NOMO-1 (cell line): ENCODE measurements at regions not wholly inside any gene's neighbourhood (a gene's known extent, or its start where the extent isn't known, plus 50 kb on each side); places are given as distances from the start of the nearest gene placed in this dataset.
"Not testable (repeated sequence)": the region's sequence is repeated elsewhere in the genome, so short reads cannot be mapped to it uniquely, and the experiment has no call there.

ENCODE experiments used
- DNase-seq, 2 experiments: peaks; one replicate each; lab custom pipeline; 2025; ENCODE audit not compliant: unreplicated experiment in 2 of 2; lab: John Stamatoyannopoulos, UW

DNA sequence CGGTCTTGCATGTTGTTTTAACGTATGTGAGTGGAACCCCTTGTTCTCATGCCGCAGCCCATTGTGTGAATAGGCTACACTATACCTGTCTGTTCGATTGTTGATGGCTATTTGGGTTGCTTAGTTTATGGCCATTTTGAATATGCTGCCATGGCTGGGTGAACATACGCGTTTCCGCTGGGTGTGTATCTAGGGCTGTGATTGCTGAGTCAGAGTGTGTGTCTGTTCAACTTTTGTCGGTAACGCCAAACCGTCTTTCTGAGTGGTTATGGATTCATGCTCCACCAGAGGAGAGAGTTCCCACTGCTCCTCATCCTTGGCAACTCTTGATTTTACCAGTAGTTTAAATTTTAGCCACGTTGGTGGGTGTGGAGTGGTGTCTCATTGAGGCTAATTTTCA is 77.0 kb downstream of the METRNL start:
- DNase-seq, result no peak

- no peak for DNase-seq
Observed at GRCh38 chr17:83159204-83160049, 80.0 kb downstream of the METRNL start.

GRCh38 chr17:83160443-83161297 is 81.3 kb downstream of the METRNL start:
- no peak for DNase-seq

- no peak for DNase-seq
Observed at GRCh38 chr17:83161298-83162034, 82.1 kb downstream of the METRNL start.

DNA sequence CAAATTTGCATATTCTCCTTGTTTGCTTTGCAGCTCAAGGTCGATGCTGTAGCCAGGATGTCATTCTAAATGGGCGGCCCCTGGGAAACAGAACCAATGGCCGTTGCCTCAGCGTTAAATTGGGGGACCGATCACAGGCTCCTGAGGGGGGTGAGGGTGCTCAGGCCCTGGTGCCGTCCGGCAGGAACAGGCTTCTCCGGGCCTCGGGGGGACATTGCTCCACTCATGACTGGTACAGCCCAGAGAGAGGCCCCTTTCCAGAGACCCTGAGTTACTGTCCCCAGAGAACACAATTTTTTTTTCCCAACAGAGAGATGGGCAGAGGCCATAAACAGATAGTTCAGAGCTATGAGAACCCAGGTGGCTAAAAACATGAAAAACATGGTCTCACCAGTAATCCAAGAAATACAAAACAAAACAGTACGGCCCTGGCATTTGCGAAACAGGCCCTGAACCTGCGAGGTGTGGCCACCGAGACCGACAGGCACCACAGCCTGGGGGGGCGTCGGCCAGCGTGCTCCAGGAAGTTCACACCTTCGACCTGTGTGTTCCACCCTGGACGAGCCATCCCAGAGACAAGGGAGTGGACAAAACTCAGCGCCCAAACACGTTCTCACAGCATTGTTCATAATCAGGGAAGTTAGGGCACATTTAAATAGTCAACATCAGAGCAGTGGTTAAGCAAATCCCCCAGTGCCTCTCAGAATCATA is 82.8 kb downstream of the METRNL start:
- DNase-seq, result no peak

GRCh38 chr17:83164490-83164889 is 85.1 kb downstream of the METRNL start:
- DNase-seq, result no peak

DNA sequence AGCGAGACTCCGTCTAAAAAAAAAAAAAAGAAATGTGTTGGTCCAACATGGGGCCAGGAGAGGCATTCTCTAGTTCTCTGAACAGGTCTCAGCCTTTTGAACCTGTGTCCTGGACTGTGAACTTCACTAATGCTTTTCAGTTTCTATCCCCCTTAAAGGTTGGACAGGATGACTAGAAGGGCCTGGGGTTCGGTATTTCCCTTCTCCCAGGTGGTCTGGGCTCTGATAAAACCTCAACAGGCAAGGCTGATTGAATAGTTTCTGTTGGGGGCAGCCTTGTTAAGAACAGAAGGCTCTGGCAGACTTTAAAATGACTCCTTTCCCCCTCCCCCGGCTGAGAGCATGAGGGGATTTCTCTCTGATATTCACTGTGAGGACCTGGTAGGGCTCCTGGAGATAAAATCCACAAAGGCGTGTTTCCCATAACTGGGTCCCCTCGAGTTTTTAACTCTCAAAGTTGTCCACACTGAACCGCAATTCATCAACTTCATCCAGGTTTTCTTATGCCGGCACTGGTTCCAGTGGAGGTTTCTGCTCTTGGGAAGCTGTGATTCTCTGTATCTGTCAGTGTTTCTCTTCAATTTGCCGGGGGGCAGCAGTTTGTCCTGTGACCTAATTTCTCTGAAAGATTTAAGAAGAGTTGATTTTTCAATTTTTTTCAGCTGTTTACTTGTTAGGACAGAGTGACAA is 91.3 kb downstream of the METRNL start:
- no peak for DNase-seq

GRCh38 chr17:83171661-83172060 is 92.3 kb downstream of the METRNL start:
- no peak for DNase-seq

- not testable (repeated sequence) for DNase-seq
Observed at GRCh38 chr17:83172099-83172498, 92.7 kb downstream of the METRNL start.

- DNase-seq, result not testable (repeated sequence)
Observed at GRCh38 chr17:83172646-83173045, 93.2 kb downstream of the METRNL start.

DNA sequence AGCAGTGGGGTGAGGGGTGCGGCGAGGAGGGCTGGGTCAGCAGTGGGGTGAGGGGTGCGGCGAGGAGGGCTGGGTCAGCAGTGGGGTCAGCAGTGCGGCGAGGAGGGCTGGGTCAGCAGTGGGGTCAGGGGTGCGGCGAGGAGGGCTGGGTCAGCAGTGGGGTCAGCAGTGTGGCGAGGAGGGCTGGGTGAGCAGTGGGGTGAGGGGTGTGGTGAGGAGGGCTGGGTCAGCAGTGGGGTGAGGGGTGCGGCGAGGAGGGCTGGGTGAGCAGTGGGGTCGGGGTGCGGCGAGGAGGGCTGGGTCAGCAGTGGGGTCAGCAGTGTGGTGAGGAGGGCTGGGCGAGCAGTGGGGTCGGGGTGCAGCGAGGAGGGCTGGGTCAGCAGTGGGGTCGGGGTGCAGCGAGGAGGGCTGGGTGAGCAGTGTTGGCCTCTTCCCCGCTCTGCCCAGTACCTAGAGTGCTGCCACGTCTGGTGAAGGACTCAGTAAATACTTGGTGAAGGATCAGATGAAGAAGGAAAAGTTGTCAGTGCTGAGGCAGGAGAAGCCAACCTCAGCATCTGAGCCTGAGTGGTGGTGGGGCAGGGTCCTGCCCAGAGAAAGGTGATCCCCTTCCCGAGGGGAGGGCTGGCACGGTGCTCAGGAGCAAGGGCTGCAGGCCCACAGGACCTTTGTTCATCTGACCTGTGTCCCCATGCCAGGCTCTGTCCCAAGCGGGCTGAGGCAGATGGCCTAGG is 93.9 kb downstream of the METRNL start:
- not testable (repeated sequence) for DNase-seq

GRCh38 chr17:83173914-83174361 is 94.5 kb downstream of the METRNL start:
- no peak for DNase-seq

DNA sequence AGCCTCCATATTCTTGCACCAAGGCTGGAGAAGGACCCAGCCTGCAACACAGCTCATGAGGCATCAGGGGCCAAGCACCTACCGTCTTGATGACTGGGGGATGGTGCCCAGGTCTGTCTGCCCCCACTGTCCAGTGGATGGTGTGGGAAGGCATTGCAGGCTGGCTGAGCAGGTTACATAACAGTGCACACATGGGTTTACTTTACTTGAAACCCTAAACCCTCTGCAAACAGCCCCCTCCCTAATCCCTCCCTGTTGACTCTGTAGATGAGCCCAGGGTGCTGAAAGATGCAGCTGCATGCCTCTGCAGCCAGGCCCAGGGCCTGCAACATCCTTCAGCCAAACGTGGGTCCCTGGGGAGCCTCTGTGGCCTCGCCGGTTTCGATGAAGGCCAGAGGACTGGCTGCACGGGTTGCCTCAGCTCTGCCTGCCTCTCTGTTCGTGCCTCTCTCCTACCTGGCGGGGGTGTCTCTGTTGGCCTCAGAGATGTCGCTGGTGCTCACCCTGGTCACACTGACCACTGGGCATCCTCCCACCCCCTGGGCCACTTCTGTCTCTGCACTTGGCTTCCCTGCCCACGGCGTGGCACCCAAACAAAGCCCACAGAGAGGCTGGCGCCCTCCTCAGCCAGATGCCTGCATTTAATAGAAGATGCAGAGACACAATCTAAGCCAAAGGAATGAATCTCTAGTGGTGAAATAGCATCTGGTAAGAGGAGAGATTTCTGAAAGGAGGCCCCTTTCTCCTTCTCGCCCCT is 95.1 kb downstream of the METRNL start:
- DNase-seq, result no peak

DNA sequence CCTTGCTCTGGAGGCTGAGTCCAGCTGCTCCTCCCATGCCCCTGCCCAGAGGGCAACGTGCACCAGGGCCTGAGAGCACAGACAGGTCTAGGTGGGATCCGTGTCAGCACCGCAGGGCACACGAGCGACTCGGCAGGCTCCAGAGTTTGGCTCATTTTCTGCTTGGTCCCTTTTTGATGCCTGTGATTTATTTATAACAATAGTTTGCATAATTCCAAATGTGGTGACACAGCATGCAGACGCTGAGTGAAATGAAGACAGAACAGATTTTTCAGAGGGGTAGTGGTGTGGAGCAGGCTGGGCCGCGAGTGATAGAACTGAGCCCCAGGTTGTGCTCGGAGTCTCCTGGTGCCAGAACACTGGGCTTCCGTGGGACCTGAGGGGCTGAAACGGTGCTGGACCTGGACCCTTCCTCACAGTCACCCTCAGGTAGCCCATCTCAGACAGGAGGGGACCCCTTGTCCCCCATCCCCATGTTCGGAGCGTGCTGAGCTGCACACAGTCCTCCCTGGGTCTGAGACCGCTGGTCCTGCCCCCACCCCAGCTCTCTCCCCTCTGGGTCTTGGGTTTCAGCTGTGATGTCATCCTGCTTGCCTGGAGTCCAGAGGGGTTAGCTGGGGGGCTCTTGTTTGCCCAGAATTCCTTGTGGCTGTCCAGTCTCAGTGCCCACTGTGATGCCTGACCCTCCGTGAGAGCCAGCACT is 95.9 kb downstream of the METRNL start:
- DNase-seq, result no peak

GRCh38 chr17:83175822-83176622 is 96.6 kb downstream of the METRNL start:
- no peak for DNase-seq

DNA sequence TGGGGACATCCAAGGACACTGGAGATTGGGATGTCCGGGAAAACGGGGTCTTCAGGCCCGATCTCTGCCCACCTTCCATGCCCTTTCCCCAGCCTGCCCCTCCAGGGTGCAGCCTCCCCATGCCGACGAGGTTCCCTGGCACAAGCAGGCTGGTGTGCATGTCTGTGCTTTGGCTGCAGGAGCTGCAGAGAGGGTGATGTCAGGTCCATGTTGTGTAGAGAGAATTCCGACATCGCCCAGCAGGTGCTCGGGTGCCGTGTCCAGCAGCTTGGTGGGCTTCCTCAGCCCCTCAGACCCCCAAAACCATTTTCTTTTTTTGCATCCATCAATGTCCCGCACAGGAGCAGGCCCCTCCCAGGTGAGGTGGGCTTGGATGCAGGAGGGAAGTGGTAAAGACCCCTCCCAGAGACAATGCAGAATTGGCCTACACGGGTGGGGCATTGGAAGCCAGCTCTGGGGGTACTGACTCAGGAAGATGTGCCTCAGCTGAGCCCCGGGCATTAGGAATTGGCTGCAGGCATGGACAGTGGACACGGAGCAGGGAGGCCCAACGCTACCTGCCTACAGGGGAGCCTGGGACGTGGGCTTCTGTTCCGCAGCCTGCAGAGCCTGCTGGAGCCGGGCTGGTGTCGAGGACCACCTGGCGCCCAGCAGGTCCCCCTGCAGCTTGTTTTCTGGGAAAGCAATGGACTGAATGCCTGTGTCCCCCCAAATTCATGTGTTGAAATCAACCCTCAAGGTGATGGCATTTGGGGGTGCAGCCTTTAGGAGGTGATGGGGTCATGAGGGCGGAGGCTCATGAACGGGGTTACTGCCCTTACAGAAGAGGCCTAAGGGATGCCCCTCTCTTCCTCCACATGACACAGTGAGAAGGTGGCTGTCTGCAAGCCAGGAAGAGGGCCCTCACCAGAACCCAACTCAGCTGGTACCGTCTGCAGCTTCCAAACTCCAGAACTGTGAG is 97.5 kb downstream of the METRNL start:
- DNase-seq, result no peak
